ENCODE measurements at regions not wholly inside any gene's neighbourhood (a gene's known extent, or its start where the extent isn't known, plus 50 kb on each side); places are given as distances from the start of the nearest gene placed in this dataset.

- no peak for DNase-seq
- no peak for FAIRE-seq
- Histone ChIP-seq H3K9me3 (ENCODE audit: control insufficient read depth in 2 of 2, insufficient read depth in 1 of 2, low read depth in 1 of 2, low read length in 1 of 2) (no peaks in the 10 kb centered on the region), H3K4me3 (ENCODE audit: low read depth in 1 of 3, low read length in 3 of 3) (no peak overlapping the region), H3K27me3 (ENCODE audit: control insufficient read depth in 3 of 3, insufficient read depth in 3 of 3, low read length in 3 of 3) (no peaks in the 10 kb centered on the region), H3K27ac (ENCODE audit: low read depth in 1 of 3, low read length in 2 of 3) (no peak overlapping the region), H3K36me3 (ENCODE audit: control insufficient read depth in 3 of 3, insufficient read depth in 2 of 3, low read depth in 1 of 3, low read length in 3 of 3) (no peaks in the 10 kb centered on the region), H3K4me1 (ENCODE audit: control insufficient read depth in 3 of 3, insufficient read depth in 2 of 3, low read depth in 1 of 3, low read length in 2 of 3) (peaks cover 0 to 6% (median 0%) of the 10 kb centered on the region in 3 donors)
- 61 to 84% (median 61%) methylated on average over 1 of the region's 1 CpG for WGBS, 3 donors
These were observed 365.8 kb downstream of the BCKDHB start for GRCh38 chr6:80472271-80472670.

- H3K4me1 ChIP-seq (ENCODE audit: control insufficient read depth in 3 of 3, insufficient read depth in 2 of 3, low read depth in 1 of 3, low read length in 2 of 3): peaks cover 0 to 6% (median 0%) of the 10 kb centered on the region in 3 donors
- no peaks in the 10 kb centered on the region for H3K36me3 ChIP-seq (ENCODE audit: control insufficient read depth in 3 of 3, insufficient read depth in 2 of 3, low read depth in 1 of 3, low read length in 3 of 3)
- no peaks in the 10 kb centered on the region for H3K27me3 ChIP-seq (ENCODE audit: control insufficient read depth in 3 of 3, insufficient read depth in 3 of 3, low read length in 3 of 3)
- DNase-seq (no peak), FAIRE-seq (no peak)
- H3K4me3 ChIP-seq (ENCODE audit: low read depth in 1 of 3, low read length in 3 of 3): no peak overlapping the region
- no peaks in the 10 kb centered on the region for H3K9me3 ChIP-seq (ENCODE audit: control insufficient read depth in 2 of 2, insufficient read depth in 1 of 2, low read depth in 1 of 2, low read length in 1 of 2)
- H3K27ac ChIP-seq (ENCODE audit: low read depth in 1 of 3, low read length in 2 of 3): no peak overlapping the region
- 71 to 93% (median 85%) methylated on average over 2 of the region's 2 CpGs for WGBS, 3 donors
These were observed 363.5 kb downstream of the BCKDHB start for GRCh38 chr6:80469977-80470376.

GRCh38 chr6:80468398-80468797 is 361.9 kb downstream of the BCKDHB start:
- Histone ChIP-seq H3K27ac (ENCODE audit: low read depth in 1 of 3, low read length in 2 of 3) (no peak overlapping the region), H3K4me3 (ENCODE audit: low read depth in 1 of 3, low read length in 3 of 3) (no peak overlapping the region), H3K4me1 (ENCODE audit: control insufficient read depth in 3 of 3, insufficient read depth in 2 of 3, low read depth in 1 of 3, low read length in 2 of 3) (peaks cover 0 to 6% (median 0%) of the 10 kb centered on the region in 3 donors), H3K27me3 (ENCODE audit: control insufficient read depth in 3 of 3, insufficient read depth in 3 of 3, low read length in 3 of 3) (no peaks in the 10 kb centered on the region), H3K9me3 (ENCODE audit: control insufficient read depth in 2 of 2, insufficient read depth in 1 of 2, low read depth in 1 of 2, low read length in 1 of 2) (no peaks in the 10 kb centered on the region), H3K36me3 (ENCODE audit: control insufficient read depth in 3 of 3, insufficient read depth in 2 of 3, low read depth in 1 of 3, low read length in 3 of 3) (no peaks in the 10 kb centered on the region)
- 10 to 45% (median 26%) methylated on average over 2 of the region's 2 CpGs for WGBS, 3 donors
- FAIRE-seq: no peak
- DNase-seq: peak; percentile 55 to 60

- WGBS, 3 donors: 73 to 85% (median 75%) methylated on average over 2 of the region's 2 CpGs
- no peaks in the 10 kb centered on the region for H3K9me3 ChIP-seq (ENCODE audit: control insufficient read depth in 2 of 2, insufficient read depth in 1 of 2, low read depth in 1 of 2, low read length in 1 of 2)
- H3K27ac ChIP-seq (ENCODE audit: low read depth in 1 of 3, low read length in 2 of 3): no peak overlapping the region
- H3K4me1 ChIP-seq (ENCODE audit: control insufficient read depth in 3 of 3, insufficient read depth in 2 of 3, low read depth in 1 of 3, low read length in 2 of 3): peaks cover 0 to 6% (median 0%) of the 10 kb centered on the region in 3 donors
- no peaks in the 10 kb centered on the region for H3K27me3 ChIP-seq (ENCODE audit: control insufficient read depth in 3 of 3, insufficient read depth in 3 of 3, low read length in 3 of 3)
- H3K4me3 ChIP-seq (ENCODE audit: low read depth in 1 of 3, low read length in 3 of 3): no peak overlapping the region
- DNase-seq (no peak), FAIRE-seq (no peak)
- H3K36me3 ChIP-seq (ENCODE audit: control insufficient read depth in 3 of 3, insufficient read depth in 2 of 3, low read depth in 1 of 3, low read length in 3 of 3): no peaks in the 10 kb centered on the region
These were observed 360.9 kb downstream of the BCKDHB start for GRCh38 chr6:80467408-80467807.

- FAIRE-seq: no peak
- Histone ChIP-seq H3K27me3 (ENCODE audit: control insufficient read depth in 3 of 3, insufficient read depth in 3 of 3, low read length in 3 of 3) (no peaks in the 10 kb centered on the region), H3K36me3 (ENCODE audit: control insufficient read depth in 3 of 3, insufficient read depth in 2 of 3, low read depth in 1 of 3, low read length in 3 of 3) (no peaks in the 10 kb centered on the region), H3K4me3 (ENCODE audit: low read depth in 1 of 3, low read length in 3 of 3) (no peak overlapping the region), H3K27ac (ENCODE audit: low read depth in 1 of 3, low read length in 2 of 3) (no peak overlapping the region), H3K4me1 (ENCODE audit: control insufficient read depth in 3 of 3, insufficient read depth in 2 of 3, low read depth in 1 of 3, low read length in 2 of 3) (peaks cover 0 to 6% (median 0%) of the 10 kb centered on the region in 3 donors), H3K9me3 (ENCODE audit: control insufficient read depth in 2 of 2, insufficient read depth in 1 of 2, low read depth in 1 of 2, low read length in 1 of 2) (no peaks in the 10 kb centered on the region)
- DNase-seq: no peak
- WGBS, 3 donors: 91 to 95% (median 94%) methylated on average over 2 of the region's 2 CpGs
These were observed 360.5 kb downstream of the BCKDHB start for GRCh38 chr6:80466981-80467380.

GRCh38 chr6:80465513-80465912 is 359.0 kb downstream of the BCKDHB start:
- Histone ChIP-seq H3K27me3 (ENCODE audit: control insufficient read depth in 3 of 3, insufficient read depth in 3 of 3, low read length in 3 of 3) (no peaks in the 10 kb centered on the region), H3K36me3 (ENCODE audit: control insufficient read depth in 3 of 3, insufficient read depth in 2 of 3, low read depth in 1 of 3, low read length in 3 of 3) (no peaks in the 10 kb centered on the region), H3K27ac (ENCODE audit: low read depth in 1 of 3, low read length in 2 of 3) (no peak overlapping the region), H3K4me3 (ENCODE audit: low read depth in 1 of 3, low read length in 3 of 3) (no peak overlapping the region), H3K9me3 (ENCODE audit: control insufficient read depth in 2 of 2, insufficient read depth in 1 of 2, low read depth in 1 of 2, low read length in 1 of 2) (no peaks in the 10 kb centered on the region), H3K4me1 (ENCODE audit: control insufficient read depth in 3 of 3, insufficient read depth in 2 of 3, low read depth in 1 of 3, low read length in 2 of 3) (peaks cover 0 to 6% (median 0%) of the 10 kb centered on the region in 3 donors)
- FAIRE-seq (no peak), DNase-seq (no peak)
- 69 to 81% (median 77%) methylated on average over 2 of the region's 2 CpGs for WGBS, 3 donors

GRCh38 chr6:80464901-80465300 is 358.4 kb downstream of the BCKDHB start:
- DNase-seq (no peak), FAIRE-seq (no peak)
- Histone ChIP-seq H3K9me3 (ENCODE audit: control insufficient read depth in 2 of 2, insufficient read depth in 1 of 2, low read depth in 1 of 2, low read length in 1 of 2) (no peaks in the 10 kb centered on the region), H3K4me1 (ENCODE audit: control insufficient read depth in 3 of 3, insufficient read depth in 2 of 3, low read depth in 1 of 3, low read length in 2 of 3) (peaks cover 0 to 6% (median 0%) of the 10 kb centered on the region in 3 donors), H3K27me3 (ENCODE audit: control insufficient read depth in 3 of 3, insufficient read depth in 3 of 3, low read length in 3 of 3) (no peaks in the 10 kb centered on the region), H3K36me3 (ENCODE audit: control insufficient read depth in 3 of 3, insufficient read depth in 2 of 3, low read depth in 1 of 3, low read length in 3 of 3) (no peaks in the 10 kb centered on the region), H3K4me3 (ENCODE audit: low read depth in 1 of 3, low read length in 3 of 3) (no peak overlapping the region), H3K27ac (ENCODE audit: low read depth in 1 of 3, low read length in 2 of 3) (no peak overlapping the region)

GRCh38 chr6:80463197-80463596 is 356.7 kb downstream of the BCKDHB start:
- DNase-seq (no peak), FAIRE-seq (no peak)
- no peaks in the 10 kb centered on the region for H3K9me3 ChIP-seq (ENCODE audit: control insufficient read depth in 2 of 2, insufficient read depth in 1 of 2, low read depth in 1 of 2, low read length in 1 of 2)
- no peak overlapping the region for H3K27ac ChIP-seq (ENCODE audit: low read depth in 1 of 3, low read length in 2 of 3)
- H3K4me1 ChIP-seq (ENCODE audit: control insufficient read depth in 3 of 3, insufficient read depth in 2 of 3, low read depth in 1 of 3, low read length in 2 of 3): peaks cover 0 to 3% (median 0%) of the 10 kb centered on the region in 3 donors
- no peaks in the 10 kb centered on the region for H3K27me3 ChIP-seq (ENCODE audit: control insufficient read depth in 3 of 3, insufficient read depth in 3 of 3, low read length in 3 of 3)
- no peaks in the 10 kb centered on the region for H3K36me3 ChIP-seq (ENCODE audit: control insufficient read depth in 3 of 3, insufficient read depth in 2 of 3, low read depth in 1 of 3, low read length in 3 of 3)
- H3K4me3 ChIP-seq (ENCODE audit: low read depth in 1 of 3, low read length in 3 of 3): no peak overlapping the region

- H3K36me3 ChIP-seq (ENCODE audit: control insufficient read depth in 3 of 3, insufficient read depth in 2 of 3, low read depth in 1 of 3, low read length in 3 of 3): no peaks in the 10 kb centered on the region
- H3K27me3 ChIP-seq (ENCODE audit: control insufficient read depth in 3 of 3, insufficient read depth in 3 of 3, low read length in 3 of 3): no peaks in the 10 kb centered on the region
- H3K27ac ChIP-seq (ENCODE audit: low read depth in 1 of 3, low read length in 2 of 3): no peak overlapping the region
- FAIRE-seq: no peak
- no peaks in the 10 kb centered on the region for H3K9me3 ChIP-seq (ENCODE audit: control insufficient read depth in 2 of 2, insufficient read depth in 1 of 2, low read depth in 1 of 2, low read length in 1 of 2)
- DNase-seq: no peak
- H3K4me1 ChIP-seq (ENCODE audit: control insufficient read depth in 3 of 3, insufficient read depth in 2 of 3, low read depth in 1 of 3, low read length in 2 of 3): no peaks in the 10 kb centered on the region
- no peak overlapping the region for H3K4me3 ChIP-seq (ENCODE audit: low read depth in 1 of 3, low read length in 3 of 3)
- 13 to 25% (median 25%) methylated on average over 1 of the region's 1 CpG for WGBS, 3 donors
These were observed 353.9 kb downstream of the BCKDHB start for GRCh38 chr6:80460257-80460865.
